Activated B cell treated with CpG ODN at 0.5 μM for 24 hours (primary cell): ENCODE measurements at regions not wholly inside any gene's neighbourhood (a gene's known extent, or its start where the extent isn't known, plus 50 kb on each side); places are given as distances from the start of the nearest gene placed in this dataset.

Experiments used
- ATAC-seq: fragments of 200-7000 bp; cut with Tn5 transposase; one replicate; pipeline ENCODE4 v1.10.0; 2021; ENCODE audit warnings: low read depth, mild to moderate bottlenecking, moderate library complexity
- CTCF ChIA-PET: fragments of 350-600 bp; sonication (Branson Sonifier 250); formaldehyde crosslinking; loops from one replicate; lab custom pipeline; 2021; ENCODE audit warnings: antibody characterized with exemption; lab: Charles Lee
- POLR2A ChIA-PET: fragments of 350-600 bp; sonication (Branson Sonifier 250); formaldehyde crosslinking; loops from one replicate; lab custom pipeline; 2021; ENCODE audit warnings: antibody characterized with exemption; lab: Charles Lee
- DNase-seq: peaks from one replicate; pipeline ENCODE4 v3.0.0; 2022
- H3K27ac Mint-ChIP-seq: one replicate; pipeline ENCODE4 v1.8.0; 2020; ENCODE audit warnings: mixed read lengths
- H3K27me3 Mint-ChIP-seq: one replicate; pipeline ENCODE4 v1.8.0; 2021; ENCODE audit warnings: mixed read lengths
- H3K36me3 Mint-ChIP-seq: one replicate; pipeline ENCODE4 v1.8.0; 2021; ENCODE audit warnings: low read depth, mixed read lengths
- H3K4me1 Mint-ChIP-seq: one replicate; pipeline ENCODE4 v1.8.0; 2021; ENCODE audit warnings: mixed read lengths
- H3K4me3 Mint-ChIP-seq: one replicate; pipeline ENCODE4 v1.8.0; 2020; ENCODE audit warnings: mild to moderate bottlenecking, mixed read lengths
- H3K9me3 Mint-ChIP-seq: one replicate; pipeline ENCODE4 v1.8.0; 2020; ENCODE audit warnings: mixed read lengths
- CTCF ChIP-seq: fragments of 200-600 bp; IDR thresholded peaks from one replicate; pipeline ENCODE4 v1.8.0; 2022; ENCODE audit warnings: antibody characterized with exemption, mild to moderate bottlenecking
- intact Hi-C: fragments of 100-400 bp; cut with micrococcal nuclease; formaldehyde crosslinking; loops from one replicate; pipeline ENCODE4 v1.15.1; 2024

- no peaks in the 10 kb centered on the region for H3K9me3 Mint-ChIP-seq
- ATAC-seq: no peak
- DNase-seq: no peak
Measured at GRCh38 chr6:105644073-105644489, 241.2 kb upstream of the PREP start.

GRCh38 chr6:105642708-105643107, 239.8 kb upstream of the PREP start:
- Mint-ChIP-seq H3K4me1 (peaks cover 9% of the 10 kb centered on the region), H3K27me3 (no peaks in the 10 kb centered on the region), H3K9me3 (no peaks in the 10 kb centered on the region), H3K36me3 (no peaks in the 10 kb centered on the region), H3K4me3 (no peak overlapping the region), H3K27ac (no peak overlapping the region)
- intact Hi-C loops: no loop called here
- no peak for TF ChIP-seq CTCF
- ATAC-seq (no peak), DNase-seq (no peak)
- ChIA-PET POLR2A (no interaction called here), CTCF (no interaction called here)

More at GRCh38 chr6:105644073-105644489, 241.2 kb upstream of the PREP start:
- Mint-ChIP-seq H3K36me3 (no peaks in the 10 kb centered on the region), H3K4me3 (no peak overlapping the region), H3K27me3 (no peaks in the 10 kb centered on the region), H3K27ac (no peak overlapping the region), H3K4me1 (peaks cover 9% of the 10 kb centered on the region)
- intact Hi-C loops: no loop called here
- ChIA-PET CTCF (no interaction called here), POLR2A (no interaction called here)
- TF ChIP-seq CTCF: no peak

- ChIA-PET POLR2A (no interaction called here), CTCF (no interaction called here)
- intact Hi-C loops: no loop called here
- H3K4me1 Mint-ChIP-seq: peaks cover 7% of the 10 kb centered on the region
- H3K27me3 Mint-ChIP-seq: no peaks in the 10 kb centered on the region
- no peaks in the 10 kb centered on the region for H3K36me3 Mint-ChIP-seq
- no peak for TF ChIP-seq CTCF
- no peak for DNase-seq
- H3K9me3 Mint-ChIP-seq: no peaks in the 10 kb centered on the region
- H3K27ac Mint-ChIP-seq: no peak overlapping the region
- H3K4me3 Mint-ChIP-seq: no peak overlapping the region
- ATAC-seq: no peak
Measured at GRCh38 chr6:105641504-105641903, 238.6 kb upstream of the PREP start.

- Mint-ChIP-seq H3K27me3 (no peaks in the 10 kb centered on the region), H3K36me3 (no peaks in the 10 kb centered on the region), H3K4me3 (no peak overlapping the region), H3K27ac (no peak overlapping the region), H3K4me1 (peaks cover 2% of the 10 kb centered on the region), H3K9me3 (no peaks in the 10 kb centered on the region)
- ChIA-PET CTCF (no interaction called here), POLR2A (no interaction called here)
- no peak for ATAC-seq
- DNase-seq: no peak
- intact Hi-C loops: no loop called here
- no peak for TF ChIP-seq CTCF
Measured at GRCh38 chr6:105639124-105639523, 236.2 kb upstream of the PREP start.

GRCh38 chr6:105633814-105634213, 230.9 kb upstream of the PREP start:
- no peak for ATAC-seq
- Mint-ChIP-seq H3K9me3 (peaks cover 6% of the 10 kb centered on the region), H3K36me3 (no peaks in the 10 kb centered on the region), H3K27ac (no peak overlapping the region), H3K4me3 (no peak overlapping the region), H3K27me3 (peaks cover 9% of the 10 kb centered on the region), H3K4me1 (no peaks in the 10 kb centered on the region)
- CTCF ChIA-PET: no interaction called here
- intact Hi-C loops: no loop called here
- no peak for TF ChIP-seq CTCF
- POLR2A ChIA-PET: no interaction called here
- DNase-seq: no peak
